NT2/D1 (cell line): ENCODE measurements at regions not wholly inside any gene's neighbourhood (a gene's known extent, or its start where the extent isn't known, plus 50 kb on each side); places are given as distances from the start of the nearest gene placed in this dataset.

Experiments
- SUZ12 ChIP-seq: IDR thresholded peaks from 2 replicates; pipeline ENCODE4 v1.6.1; 2011; ENCODE audit not compliant: insufficient read length, insufficient read depth; ENCODE audit errors: extremely low read depth
- YY1 ChIP-seq: IDR thresholded peaks from 2 replicates; pipeline ENCODE4 v1.6.1; 2011; ENCODE audit not compliant: insufficient read length, insufficient read depth
- ZNF274 ChIP-seq: IDR thresholded peaks from 2 replicates; pipeline ENCODE4 v1.6.1; 2011; ENCODE audit warnings: mild to moderate bottlenecking, low read depth, low read length

- TF ChIP-seq YY1 (no peak), ZNF274 (no peak), SUZ12 (no peak)
These were observed 571.1 kb downstream of the CPS1 start for GRCh38 chr2:211127501-211127900.
